A673 (cell line): ENCODE measurements at regions not wholly inside any gene's neighbourhood (a gene's known extent, or its start where the extent isn't known, plus 50 kb on each side); places are given as distances from the start of the nearest gene placed in this dataset.

Experiments used
- BruUV-seq: library from RNA; stranded (reverse); fragments of 400-500 nt; replicated peaks from 2 replicates; lab custom pipeline; 2021; lab: Mats Ljungman, UMichigan
- CTCF ChIA-PET: fragments of 300-600 bp; sonication (Branson Sonifier 250); formaldehyde crosslinking; loops from one replicate; lab custom pipeline; 2022; ENCODE audit warnings: antibody characterized with exemption; lab: Charles Lee
- POLR2A ChIA-PET: fragments of 300-600 bp; sonication (Branson Sonifier 250); formaldehyde crosslinking; loops from one replicate; lab custom pipeline; 2022; ENCODE audit warnings: antibody characterized with exemption; ENCODE audit not compliant: low non-redundant PET; lab: Charles Lee
- DNase-seq: peaks from one replicate; pipeline ENCODE4 v3.0.0-alpha.2; 2015; ENCODE audit warnings: low spot score
- H3K27ac ChIP-seq: fragments of 200-600 bp; sonication (generic); 2 replicates; pipeline ENCODE4 v1.5.1; 2016; ENCODE audit warnings: mixed run types, low read depth, mild to moderate bottlenecking, mixed read lengths, antibody characterized with exemption, low read length; ENCODE audit not compliant: poor library complexity, severe bottlenecking
- H3K27me3 ChIP-seq: fragments of 200-600 bp; sonication (generic); replicated peaks from 2 replicates; pipeline ENCODE4 v1.6.1; 2017; ENCODE audit warnings: mixed run types, low read depth, mild to moderate bottlenecking, mixed read lengths, antibody characterized with exemption, low read length; ENCODE audit not compliant: insufficient read depth, poor library complexity
- H3K36me3 ChIP-seq: fragments of 200-600 bp; sonication (generic); 2 replicates; pipeline ENCODE4 v1.6.1; 2016; ENCODE audit warnings: mixed run types, mild to moderate bottlenecking, mixed read lengths, antibody characterized with exemption, low read length; ENCODE audit not compliant: insufficient read depth, poor library complexity, severe bottlenecking
- H3K4me1 ChIP-seq: fragments of 200-600 bp; sonication (generic); 2 replicates; pipeline ENCODE4 v1.6.1; 2017; ENCODE audit warnings: mixed run types, mild to moderate bottlenecking, mixed read lengths, antibody characterized with exemption, low read length; ENCODE audit not compliant: insufficient read depth, poor library complexity, severe bottlenecking
- H3K4me3 ChIP-seq: fragments of 200-600 bp; sonication (generic); 2 replicates; pipeline ENCODE4 v1.5.1; 2016; ENCODE audit warnings: low read depth, mixed run types, mild to moderate bottlenecking, mixed read lengths, low read length; ENCODE audit not compliant: poor library complexity, severe bottlenecking
- H3K9me3 ChIP-seq: fragments of 200-600 bp; sonication (generic); 2 replicates; pipeline ENCODE4 v1.6.1; 2016; ENCODE audit warnings: mixed run types, low read depth, mild to moderate bottlenecking, mixed read lengths, antibody characterized with exemption, low read length; ENCODE audit not compliant: poor library complexity, severe bottlenecking
- CTCF ChIP-seq: fragments of 300-800, 200-600 bp; sonication (generic); conservative IDR thresholded peaks from 2 replicates; pipeline ENCODE4 v1.5.1; 2017; ENCODE audit warnings: low read depth, mild to moderate bottlenecking, antibody characterized with exemption, low read length, moderate library complexity, mixed read lengths
- EZH2 ChIP-seq: fragments of 200-600 bp; sonication (generic); IDR thresholded peaks from 2 replicates; pipeline ENCODE4 v1.6.1; 2017; ENCODE audit warnings: borderline replicate concordance, low read depth, mild to moderate bottlenecking, mixed read lengths, antibody characterized with exemption, low read length; ENCODE audit not compliant: poor library complexity, severe bottlenecking
- intact Hi-C: fragments of 100-400 bp; cut with micrococcal nuclease; formaldehyde crosslinking; loops from one replicate; pipeline ENCODE4 v1.10.0; 2022; ENCODE audit not compliant: unreplicated experiment

- POLR2A ChIA-PET = no interaction called here
- no peak for TF ChIP-seq EZH2
- TF ChIP-seq CTCF = no peak
- H3K4me3 ChIP-seq = no peak overlapping the region
- no peak for DNase-seq
- no TSS peak for BruUV-seq
- H3K4me1 ChIP-seq = no peaks in the 10 kb centered on the region
- H3K36me3 ChIP-seq = no peaks in the 10 kb centered on the region
- CTCF ChIA-PET = no interaction called here
- no peaks in the 10 kb centered on the region for H3K9me3 ChIP-seq
- no peaks in the 10 kb centered on the region for H3K27me3 ChIP-seq
- H3K27ac ChIP-seq = no peak overlapping the region
- intact Hi-C loops = no loop called here
Observed at GRCh38 chr16:64705443-64705842, 416.4 kb downstream of the CDH11 start.

- Histone ChIP-seq H3K4me1 (no peaks in the 10 kb centered on the region), H3K27ac (no peak overlapping the region), H3K4me3 (no peak overlapping the region), H3K36me3 (no peaks in the 10 kb centered on the region), H3K9me3 (no peaks in the 10 kb centered on the region), H3K27me3 (no peaks in the 10 kb centered on the region)
- no TSS peak for BruUV-seq
- intact Hi-C loops = no loop called here
- ChIA-PET CTCF (no interaction called here), POLR2A (no interaction called here)
- no peak for TF ChIP-seq EZH2
- TF ChIP-seq CTCF = no peak
- DNase-seq = no peak
Observed at GRCh38 chr16:64704386-64704785, 417.5 kb downstream of the CDH11 start.

- Histone ChIP-seq H3K4me3 (no peak overlapping the region), H3K27me3 (no peaks in the 10 kb centered on the region), H3K4me1 (peaks cover 3% of the 10 kb centered on the region), H3K27ac (no peak overlapping the region), H3K36me3 (no peaks in the 10 kb centered on the region), H3K9me3 (no peaks in the 10 kb centered on the region)
- DNase-seq = no peak
- no peak for TF ChIP-seq EZH2
- no peak for TF ChIP-seq CTCF
- intact Hi-C loops = no loop called here
- ChIA-PET POLR2A (no interaction called here), CTCF (no interaction called here)
- BruUV-seq = no TSS peak
Observed at GRCh38 chr16:64702415-64702814, 419.4 kb downstream of the CDH11 start.
